ENCODE measurements at regions not wholly inside any gene's neighbourhood (a gene's known extent, or its start where the extent isn't known, plus 50 kb on each side); places are given as distances from the start of the nearest gene placed in this dataset.
"Not testable (repeated sequence)": the region's sequence is repeated elsewhere in the genome, so short reads cannot be mapped to it uniquely, and the experiment has no call there.

- DNase-seq: peak; percentile 40
Measured at GRCh38 chr5:130720355-130720754, 444.7 kb downstream of the HINT1 start.

- no peak for DNase-seq
Measured at GRCh38 chr5:130715541-130715940, 449.5 kb downstream of the HINT1 start.

- no peak for DNase-seq
Measured at GRCh38 chr5:130714200-130714599, 450.9 kb downstream of the HINT1 start.

GRCh38 chr5:130712324-130712723 lies 452.7 kb downstream of the HINT1 start:
- DNase-seq: no peak

- DNase-seq: no peak
Measured at GRCh38 chr5:130710596-130710995, 454.5 kb downstream of the HINT1 start.

GRCh38 chr5:130708754-130709153 lies 456.3 kb downstream of the HINT1 start:
- DNase-seq: no peak

GRCh38 chr5:130706696-130707095 lies 458.4 kb downstream of the HINT1 start:
- peak; percentile 5 for DNase-seq

- DNase-seq: no peak
Measured at GRCh38 chr5:130705368-130705767, 459.7 kb downstream of the HINT1 start.

GRCh38 chr5:130693509-130693908 lies 471.5 kb downstream of the HINT1 start:
- no peak for DNase-seq

GRCh38 chr5:130692770-130693169 lies 472.3 kb downstream of the HINT1 start:
- DNase-seq: no peak

GRCh38 chr5:130689831-130690230 lies 475.2 kb downstream of the HINT1 start:
- no peak for DNase-seq

GRCh38 chr5:130687085-130687733 lies 477.8 kb downstream of the HINT1 start:
- peak; percentile 13 for DNase-seq

GRCh38 chr5:130678637-130679036 lies 486.4 kb downstream of the HINT1 start:
- DNase-seq: no peak

- no peak for DNase-seq
Measured at GRCh38 chr5:130666462-130666861, 498.6 kb downstream of the HINT1 start.

GRCh38 chr5:130652176-130652575 lies 512.9 kb downstream of the HINT1 start:
- DNase-seq: peak; percentile 15

GRCh38 chr5:130651440-130651839 lies 513.6 kb downstream of the HINT1 start:
- no peak for DNase-seq

- DNase-seq: no peak
Measured at GRCh38 chr5:130643321-130643720, 521.7 kb downstream of the HINT1 start.

- DNase-seq: no peak
Measured at GRCh38 chr5:130642461-130642860, 522.6 kb downstream of the HINT1 start.

- DNase-seq: no peak
Measured at GRCh38 chr5:130627145-130627544, 537.9 kb downstream of the HINT1 start.

- DNase-seq: no peak
Measured at GRCh38 chr5:130624805-130625204, 540.3 kb downstream of the HINT1 start.

- DNase-seq: peak; percentile 3
Measured at GRCh38 chr5:130616161-130616560, 548.9 kb downstream of the HINT1 start.

GRCh38 chr5:130605234-130605633 lies 559.8 kb downstream of the HINT1 start:
- peak; percentile 30 for DNase-seq

- DNase-seq: not testable (repeated sequence)
Measured at GRCh38 chr5:130596647-130597046, 568.4 kb downstream of the HINT1 start.

- no peak for DNase-seq
Measured at GRCh38 chr5:130580264-130580663, 584.8 kb downstream of the HINT1 start.

GRCh38 chr5:130578354-130578753 lies 586.7 kb downstream of the HINT1 start:
- DNase-seq: no peak
